NCI-H524 (cell line): ENCODE measurements at regions not wholly inside any gene's neighbourhood (a gene's known extent, or its start where the extent isn't known, plus 50 kb on each side); places are given as distances from the start of the nearest gene placed in this dataset.
A peak's percentile ranks its signal among the peaks of the same experiment; 100 is the strongest.

Experiments used
- DNase-seq, 2 experiments: peaks; one replicate each; lab custom pipeline; 2025; lab: John Stamatoyannopoulos, UW

GRCh38 chr4:23333946-23334878, 555.6 kb downstream of the PPARGC1A start:
- DNase-seq: peak; percentile 15 to 34

- DNase-seq: no peak
These were observed 556.3 kb downstream of the PPARGC1A start for GRCh38 chr4:23333556-23333945.

- no peak for DNase-seq
These were observed 557.5 kb downstream of the PPARGC1A start for GRCh38 chr4:23332313-23332712.

- no peak for DNase-seq
These were observed 562.7 kb downstream of the PPARGC1A start for GRCh38 chr4:23327120-23327519.

- no peak for DNase-seq
These were observed 565.7 kb downstream of the PPARGC1A start for GRCh38 chr4:23324021-23324690.

- no peak for DNase-seq
These were observed 566.4 kb downstream of the PPARGC1A start for GRCh38 chr4:23323436-23323835.

- DNase-seq: no peak
These were observed 567.1 kb downstream of the PPARGC1A start for GRCh38 chr4:23322732-23323131.

- peak in 1 of 2 experiments; percentile 5 for DNase-seq
These were observed 568.8 kb downstream of the PPARGC1A start for GRCh38 chr4:23320931-23321587.

- no peak for DNase-seq
These were observed 577.2 kb downstream of the PPARGC1A start for GRCh38 chr4:23312686-23313085.

- DNase-seq: no peak
These were observed 577.9 kb downstream of the PPARGC1A start for GRCh38 chr4:23311983-23312382.

GRCh38 chr4:23305026-23305425, 584.8 kb downstream of the PPARGC1A start:
- no peak for DNase-seq

GRCh38 chr4:23298371-23298770, 591.5 kb downstream of the PPARGC1A start:
- no peak for DNase-seq

GRCh38 chr4:23297327-23297726, 592.5 kb downstream of the PPARGC1A start:
- DNase-seq: no peak

- no peak for DNase-seq
These were observed 598.4 kb downstream of the GBA3 start for GRCh38 chr4:23291139-23291538.

GRCh38 chr4:23290656-23291055, 597.9 kb downstream of the GBA3 start:
- no peak for DNase-seq

- no peak for DNase-seq
These were observed 586.7 kb downstream of the GBA3 start for GRCh38 chr4:23279377-23279986.

- no peak for DNase-seq
These were observed 586.1 kb downstream of the GBA3 start for GRCh38 chr4:23278845-23279244.

- no peak for DNase-seq
These were observed 583.3 kb downstream of the GBA3 start for GRCh38 chr4:23276076-23276475.

GRCh38 chr4:23269566-23269965, 576.8 kb downstream of the GBA3 start:
- no peak for DNase-seq

GRCh38 chr4:23268072-23268771, 575.5 kb downstream of the GBA3 start:
- no peak for DNase-seq

GRCh38 chr4:23266401-23266800, 573.7 kb downstream of the GBA3 start:
- no peak for DNase-seq

- DNase-seq: no peak
These were observed 567.8 kb downstream of the GBA3 start for GRCh38 chr4:23260511-23260910.
